ENCODE measurements at regions not wholly inside any gene's neighbourhood (a gene's known extent, or its start where the extent isn't known, plus 50 kb on each side); places are given as distances from the start of the nearest gene placed in this dataset.

DNA sequence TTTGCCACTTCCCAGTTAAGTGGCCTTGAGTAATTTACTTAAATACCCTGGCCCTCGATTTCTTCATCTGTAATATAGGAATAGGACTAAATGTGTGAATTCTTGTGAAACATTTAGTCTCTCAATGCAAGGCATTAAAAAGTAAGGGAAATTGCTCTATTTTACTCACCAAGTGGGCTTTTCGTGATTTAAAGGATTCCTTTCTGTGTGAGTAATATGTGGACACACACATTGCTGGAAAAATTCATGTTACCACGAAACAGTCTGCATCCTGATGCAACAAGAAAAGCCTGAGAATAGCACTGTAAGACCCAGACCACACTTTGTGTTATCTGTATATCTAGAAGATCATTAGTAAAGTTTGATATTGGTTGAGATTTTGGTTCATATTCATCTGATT is 1243.0 kb upstream of the CDH9 start:
- POLR2A ChIA-PET = no interaction called here
- H3K27ac ChIP-seq (ENCODE audit: low read depth, low read length) = no peak overlapping the region
- DNase-seq (ENCODE audit: low read depth, low spot score) = no peak
- TF ChIP-seq, protein P1, sequence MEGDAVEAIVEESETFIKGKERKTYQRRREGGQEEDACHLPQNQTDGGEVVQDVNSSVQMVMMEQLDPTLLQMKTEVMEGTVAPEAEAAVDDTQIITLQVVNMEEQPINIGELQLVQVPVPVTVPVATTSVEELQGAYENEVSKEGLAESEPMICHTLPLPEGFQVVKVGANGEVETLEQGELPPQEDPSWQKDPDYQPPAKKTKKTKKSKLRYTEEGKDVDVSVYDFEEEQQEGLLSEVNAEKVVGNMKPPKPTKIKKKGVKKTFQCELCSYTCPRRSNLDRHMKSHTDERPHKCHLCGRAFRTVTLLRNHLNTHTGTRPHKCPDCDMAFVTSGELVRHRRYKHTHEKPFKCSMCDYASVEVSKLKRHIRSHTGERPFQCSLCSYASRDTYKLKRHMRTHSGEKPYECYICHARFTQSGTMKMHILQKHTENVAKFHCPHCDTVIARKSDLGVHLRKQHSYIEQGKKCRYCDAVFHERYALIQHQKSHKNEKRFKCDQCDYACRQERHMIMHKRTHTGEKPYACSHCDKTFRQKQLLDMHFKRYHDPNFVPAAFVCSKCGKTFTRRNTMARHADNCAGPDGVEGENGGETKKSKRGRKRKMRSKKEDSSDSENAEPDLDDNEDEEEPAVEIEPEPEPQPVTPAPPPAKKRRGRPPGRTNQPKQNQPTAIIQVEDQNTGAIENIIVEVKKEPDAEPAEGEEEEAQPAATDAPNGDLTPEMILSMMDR (IDR thresholded peaks at IDR 0.05; ENCODE audit: low read depth, low read length) = no peak
- CTCF ChIA-PET = no interaction called here
- H3K9me3 ChIP-seq (ENCODE audit: control insufficient read depth, insufficient read depth, low read length) = peaks cover 2% of the 10 kb centered on the region; the same call in 1 of the 2 replicates
- H3K27me3 ChIP-seq (ENCODE audit: control insufficient read depth, insufficient read depth, low read length) = no peaks in the 10 kb centered on the region
- no peak overlapping the region for H3K4me3 ChIP-seq (ENCODE audit: low read depth, low read length)

DNA sequence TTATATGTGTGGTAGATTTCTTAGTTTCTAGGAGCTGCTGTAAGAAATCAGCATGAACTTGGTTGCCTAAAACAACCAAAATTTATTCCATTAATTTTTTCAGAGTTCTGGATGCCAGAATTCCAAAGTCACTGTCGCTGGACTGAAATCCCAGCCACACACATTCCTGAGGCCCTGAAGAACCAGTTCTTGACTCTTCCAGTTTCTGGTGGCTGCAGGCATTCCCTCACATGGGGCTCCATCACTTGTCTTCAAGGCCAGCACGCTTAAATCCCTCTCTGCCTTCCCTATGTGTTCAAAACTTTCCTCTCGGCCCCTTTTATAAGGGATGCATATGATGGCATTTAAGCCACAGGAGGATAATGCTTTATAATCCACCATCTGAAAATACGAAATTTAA is 1237.5 kb upstream of the CDH9 start:
- Histone ChIP-seq H3K4me3 (ENCODE audit: low read depth, low read length) (no peak overlapping the region), H3K27ac (ENCODE audit: low read depth, low read length) (no peak overlapping the region), H3K27me3 (ENCODE audit: control insufficient read depth, insufficient read depth, low read length) (no peaks in the 10 kb centered on the region), H3K9me3 (ENCODE audit: control insufficient read depth, insufficient read depth, low read length) (peaks cover 2% of the 10 kb centered on the region; the same call in 1 of the 2 replicates)
- ChIA-PET CTCF (no interaction called here), POLR2A (no interaction called here)
- TF ChIP-seq, protein P1 (IDR thresholded peaks at IDR 0.05; ENCODE audit: low read depth, low read length) = no peak
- no peak for DNase-seq (ENCODE audit: low read depth, low spot score)

DNA sequence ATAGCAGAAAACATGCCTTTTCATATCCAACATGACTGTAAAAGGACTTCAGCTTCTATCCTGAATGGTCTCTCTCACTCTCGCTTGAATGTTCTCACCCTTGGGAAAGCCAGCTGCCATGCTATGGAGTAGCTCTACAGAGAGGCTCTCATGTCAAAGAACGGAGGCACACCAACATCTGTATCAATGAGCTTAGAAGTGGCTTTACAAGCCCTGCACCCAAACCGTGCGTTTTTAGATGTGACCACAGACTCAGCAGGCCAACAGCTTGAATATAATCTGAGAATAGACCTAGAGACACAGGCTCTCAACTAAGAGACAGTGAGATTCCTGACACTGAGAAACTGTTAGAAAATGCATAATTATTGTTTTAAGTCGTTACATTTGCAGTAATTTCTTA is 1231.6 kb upstream of the CDH9 start:
- CTCF ChIA-PET = no interaction called here

DNA sequence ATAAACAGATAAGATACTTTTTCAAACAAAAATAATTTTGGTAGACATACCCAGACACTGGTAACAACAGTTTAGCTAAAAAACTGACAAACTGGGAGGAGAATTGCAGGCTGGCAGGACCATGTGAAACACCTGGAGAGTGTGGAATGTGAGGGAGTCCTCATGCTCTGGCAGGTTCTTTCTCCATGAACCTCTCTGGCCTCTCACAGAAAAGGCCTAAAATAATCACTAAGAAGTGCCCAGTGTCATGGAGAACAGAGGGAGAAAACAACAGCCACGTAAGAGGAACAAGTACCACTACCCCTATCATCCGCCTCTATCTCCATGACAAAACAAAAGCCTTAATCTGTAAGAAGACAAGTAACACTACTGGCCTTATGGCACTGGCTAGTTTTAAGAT is 1227.5 kb upstream of the CDH9 start:
- no peak overlapping the region for H3K4me3 ChIP-seq (ENCODE audit: low read depth, low read length)
- CTCF ChIA-PET = no interaction called here
- POLR2A ChIA-PET = no interaction called here
- TF ChIP-seq, protein P1 (IDR thresholded peaks at IDR 0.05; ENCODE audit: low read depth, low read length) = no peak
- H3K27ac ChIP-seq (ENCODE audit: low read depth, low read length) = no peak overlapping the region
- H3K9me3 ChIP-seq (ENCODE audit: control insufficient read depth, insufficient read depth, low read length) = peaks cover 6% of the 10 kb centered on the region
- no peak for DNase-seq (ENCODE audit: low read depth, low spot score)
- no peaks in the 10 kb centered on the region for H3K27me3 ChIP-seq (ENCODE audit: control insufficient read depth, insufficient read depth, low read length)

More for the DNA sequence above, 1231.6 kb upstream of the CDH9 start:
- POLR2A ChIA-PET = no interaction called here
- Histone ChIP-seq H3K27me3 (ENCODE audit: control insufficient read depth, insufficient read depth, low read length) (no peaks in the 10 kb centered on the region), H3K4me3 (ENCODE audit: low read depth, low read length) (no peak overlapping the region), H3K9me3 (ENCODE audit: control insufficient read depth, insufficient read depth, low read length) (peaks cover 6% of the 10 kb centered on the region; the same call in 1 of the 2 replicates), H3K27ac (ENCODE audit: low read depth, low read length) (no peak overlapping the region)
- TF ChIP-seq, protein P1 (IDR thresholded peaks at IDR 0.05; ENCODE audit: low read depth, low read length) = no peak
- DNase-seq (ENCODE audit: low read depth, low spot score) = no peak

DNA sequence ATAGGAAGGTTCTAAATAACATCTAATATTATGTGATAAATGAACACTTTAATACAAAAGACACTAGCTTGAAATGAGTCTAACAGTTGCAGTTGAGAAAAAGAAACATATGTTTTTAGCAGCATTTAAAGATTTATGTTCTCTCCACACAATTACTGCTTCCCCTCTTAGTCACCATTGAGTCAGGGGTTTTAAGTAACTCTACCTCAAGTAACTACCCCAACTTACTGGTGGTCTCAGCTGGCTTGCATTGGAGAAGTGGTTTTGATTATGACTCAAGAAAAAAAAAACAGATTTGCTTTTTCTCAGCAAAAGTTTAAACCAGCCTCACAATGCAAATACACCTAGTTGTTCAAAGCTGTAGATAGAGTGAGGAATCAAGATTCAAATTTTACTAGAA is 1216.5 kb upstream of the CDH9 start:
- H3K4me3 ChIP-seq (ENCODE audit: low read depth, low read length) = no peak overlapping the region
- no peaks in the 10 kb centered on the region for H3K27me3 ChIP-seq (ENCODE audit: control insufficient read depth, insufficient read depth, low read length)
- POLR2A ChIA-PET = no interaction called here
- DNase-seq (ENCODE audit: low read depth, low spot score) = no peak
- peaks cover 12% of the 10 kb centered on the region for H3K9me3 ChIP-seq (ENCODE audit: control insufficient read depth, insufficient read depth, low read length)
- H3K27ac ChIP-seq (ENCODE audit: low read depth, low read length) = no peak overlapping the region
- TF ChIP-seq, protein P1 (IDR thresholded peaks at IDR 0.05; ENCODE audit: low read depth, low read length) = no peak
- CTCF ChIA-PET = no interaction called here
